ENCODE measurements at regions not wholly inside any gene's neighbourhood (a gene's known extent, or its start where the extent isn't known, plus 50 kb on each side); places are given as distances from the start of the nearest gene placed in this dataset.

- H3K4me2 ChIP-seq (ENCODE audit: insufficient read depth in 1 of 2, low read depth in 2 of 2, low read length in 2 of 2) = no peak overlapping the region
- H2BK120ac ChIP-seq (replicated peaks; ENCODE audit: low read depth, low read length) = no peak overlapping the region
- DNase-seq (ENCODE audit: low read depth in 1 of 2, low spot score in 2 of 2) (no peak), FAIRE-seq (no peak)
- H3K23me2 ChIP-seq (ENCODE audit: low read depth, low read length) = no peaks in the 10 kb centered on the region
- no peaks in the 10 kb centered on the region for H3K27me3 ChIP-seq (replicated peaks in 1 of 4; ENCODE audit: control insufficient read depth in 3 of 4, extremely low read depth in 1 of 4, insufficient read depth in 3 of 4, low read length in 3 of 4)
- H3K14ac ChIP-seq (ENCODE audit: insufficient read length) = no peak overlapping the region
- no peak overlapping the region for H4K91ac ChIP-seq (replicated peaks; ENCODE audit: insufficient read length, low read length)
- H2BK20ac ChIP-seq (ENCODE audit: low read length) = no peak overlapping the region
- no peak overlapping the region for H3K23ac ChIP-seq (ENCODE audit: insufficient read length)
- peaks cover 0 to 4% (median 3%) of the 10 kb centered on the region in 4 experiments; a peak in 4 of 7 replicates for H3K4me1 ChIP-seq (replicated peaks in 1 of 4; ENCODE audit: control insufficient read depth in 3 of 4, insufficient read depth in 4 of 4, low read length in 3 of 4)
- H2BK12ac ChIP-seq (ENCODE audit: low read depth, low read length) = no peak overlapping the region
- no peak overlapping the region for H3K18ac ChIP-seq (ENCODE audit: extremely low read depth, low read length)
- H2BK5ac ChIP-seq (ENCODE audit: low read depth, low read length) = no peak overlapping the region
- H3K27ac ChIP-seq (ENCODE audit: low read depth, low read length) = no peak overlapping the region
- H3K56ac ChIP-seq (replicated peaks; ENCODE audit: insufficient read length, low read depth, low read length) = no peak overlapping the region
- ChIA-PET POLR2A (ENCODE audit: partially characterized antibody) (no interaction called here), CTCF (ENCODE audit: partially characterized antibody) (no interaction called here)
- no peaks in the 10 kb centered on the region for H3K9me3 ChIP-seq (ENCODE audit: insufficient read depth in 2 of 2, low read depth in 1 of 2, low read length in 1 of 2)
- no peak overlapping the region for H2BK15ac ChIP-seq (ENCODE audit: low read length)
- H3K36me3 ChIP-seq (ENCODE audit: control insufficient read depth in 2 of 4, insufficient read depth in 4 of 4, low read length in 3 of 4) = no peaks in the 10 kb centered on the region
- H3K79me1 ChIP-seq (ENCODE audit: low read depth, low read length) = no peaks in the 10 kb centered on the region
- H3K4me3 ChIP-seq (ENCODE audit: extremely low read depth in 1 of 4, insufficient read depth in 2 of 4, low read depth in 3 of 4, low read length in 4 of 4) = no peak overlapping the region
- no peak overlapping the region for H2AFZ ChIP-seq (ENCODE audit: low read length)
- no peak overlapping the region for H3K4ac ChIP-seq (replicated peaks; ENCODE audit: insufficient read length, low read depth, low read length)
- H2AK5ac ChIP-seq (ENCODE audit: low read depth, low read length) = no peak overlapping the region
- H3K9ac ChIP-seq (replicated peaks in 1 of 4; ENCODE audit: extremely low read depth in 1 of 4, low read depth in 3 of 4, low read length in 3 of 4) = no peak overlapping the region
- no peak overlapping the region for H4K8ac ChIP-seq (ENCODE audit: extremely low read depth, insufficient read depth, low read length)
- H4K20me1 ChIP-seq (replicated peaks in 1 of 2; ENCODE audit: control insufficient read depth in 1 of 2, insufficient read depth in 2 of 2, low read length in 2 of 2) = no peaks in the 10 kb centered on the region
- no peak overlapping the region for H4K5ac ChIP-seq (ENCODE audit: insufficient read length, low read depth, low read length)
- no peaks in the 10 kb centered on the region for H3K79me2 ChIP-seq (ENCODE audit: control insufficient read depth in 1 of 2, insufficient read depth in 2 of 2, low read length in 2 of 2)
- TF ChIP-seq E2F6 (IDR thresholded peaks at IDR 0.05) (no peak), KDM4A (IDR thresholded peaks at IDR 0.05; ENCODE audit: low read depth, low read length, severe bottlenecking) (no peak), GTF2F1 (IDR thresholded peaks at IDR 0.05; ENCODE audit: borderline replicate concordance, low read depth, low read length) (no peak), TAF1 (IDR thresholded peaks at IDR 0.05; ENCODE audit: low read depth, low read length) (no peak), JUN (IDR thresholded peaks at IDR 0.05; ENCODE audit: low read depth, low read length) (no peak), RNF2 (IDR thresholded peaks at IDR 0.05; ENCODE audit: borderline replicate concordance, low read depth, low read length, missing control alignments, poor library complexity, severe bottlenecking) (no peak), SRF (IDR thresholded peaks at IDR 0.05; ENCODE audit: low read depth, low read length) (no peak), GABPA (IDR thresholded peaks at IDR 0.05; ENCODE audit: borderline replicate concordance, insufficient read depth, low read length) (no peak), POU5F1 (IDR thresholded peaks at IDR 0.05; ENCODE audit: low read depth, low read length) (no peak), USF2 (IDR thresholded peaks at IDR 0.05; ENCODE audit: low read length) (no peak), TBP (IDR thresholded peaks at IDR 0.05; ENCODE audit: low read depth, low read length) (no peak), EGR1 (IDR thresholded peaks at IDR 0.05; ENCODE audit: borderline replicate concordance, low read depth, low read length) (no peak), TEAD4 (IDR thresholded peaks at IDR 0.05; ENCODE audit: low read depth, low read length) (no peak), SAP30 (IDR thresholded peaks at IDR 0.05; ENCODE audit: insufficient read depth, insufficient replicate concordance, low read length) (no peak)
Measured at GRCh38 chr3:18290157-18290556, 135.0 kb downstream of the SATB1 start.

Measured in H1 (cell line).